Activated CD8-positive, alpha-beta T cell treated with anti-CD3 and anti-CD28 coated beads for 36 hours (primary cell): ENCODE measurements at regions not wholly inside any gene's neighbourhood (a gene's known extent, or its start where the extent isn't known, plus 50 kb on each side); places are given as distances from the start of the nearest gene placed in this dataset.

ENCODE experiments used
- ATAC-seq: fragments of 200-7000 bp; cut with Tn5 transposase; one replicate; pipeline ENCODE4 v1.10.0; 2021; ENCODE audit warnings: mild to moderate bottlenecking, moderate library complexity
- CTCF ChIA-PET: fragments of 350-600 bp; sonication (Branson Sonifier 250); formaldehyde crosslinking; loops from one replicate; lab custom pipeline; 2021; ENCODE audit warnings: antibody characterized with exemption; lab: Charles Lee
- POLR2A ChIA-PET: fragments of 350-600 bp; sonication (Branson Sonifier 250); formaldehyde crosslinking; loops from one replicate; lab custom pipeline; 2021; ENCODE audit warnings: antibody characterized with exemption; lab: Charles Lee
- DNase-seq: peaks from one replicate; pipeline ENCODE4 v3.0.0-alpha.2; 2020
- H3K27ac Mint-ChIP-seq: one replicate; pipeline ENCODE4 v1.8.0; 2021; ENCODE audit warnings: mild to moderate bottlenecking, mixed read lengths
- H3K27me3 Mint-ChIP-seq: one replicate; pipeline ENCODE4 v1.8.0; 2021; ENCODE audit warnings: mixed read lengths
- H3K36me3 Mint-ChIP-seq: one replicate; pipeline ENCODE4 v1.8.0; 2021; ENCODE audit warnings: low read depth, mixed read lengths
- H3K4me1 Mint-ChIP-seq: one replicate; pipeline ENCODE4 v1.8.0; 2021; ENCODE audit warnings: low read depth, mixed read lengths
- H3K4me3 Mint-ChIP-seq: one replicate; pipeline ENCODE4 v1.8.0; 2021; ENCODE audit warnings: mild to moderate bottlenecking, moderate library complexity, mixed read lengths
- H3K9me3 Mint-ChIP-seq: one replicate; pipeline ENCODE4 v1.8.0; 2021; ENCODE audit warnings: mixed read lengths
- CTCF ChIP-seq: fragments of 200-600 bp; IDR thresholded peaks from one replicate; pipeline ENCODE4 v1.8.0; 2022; ENCODE audit warnings: antibody characterized with exemption, mild to moderate bottlenecking
- intact Hi-C: fragments of 100-400 bp; cut with micrococcal nuclease; formaldehyde crosslinking; loops from one replicate; pipeline ENCODE4 v1.10.0; 2022

DNA sequence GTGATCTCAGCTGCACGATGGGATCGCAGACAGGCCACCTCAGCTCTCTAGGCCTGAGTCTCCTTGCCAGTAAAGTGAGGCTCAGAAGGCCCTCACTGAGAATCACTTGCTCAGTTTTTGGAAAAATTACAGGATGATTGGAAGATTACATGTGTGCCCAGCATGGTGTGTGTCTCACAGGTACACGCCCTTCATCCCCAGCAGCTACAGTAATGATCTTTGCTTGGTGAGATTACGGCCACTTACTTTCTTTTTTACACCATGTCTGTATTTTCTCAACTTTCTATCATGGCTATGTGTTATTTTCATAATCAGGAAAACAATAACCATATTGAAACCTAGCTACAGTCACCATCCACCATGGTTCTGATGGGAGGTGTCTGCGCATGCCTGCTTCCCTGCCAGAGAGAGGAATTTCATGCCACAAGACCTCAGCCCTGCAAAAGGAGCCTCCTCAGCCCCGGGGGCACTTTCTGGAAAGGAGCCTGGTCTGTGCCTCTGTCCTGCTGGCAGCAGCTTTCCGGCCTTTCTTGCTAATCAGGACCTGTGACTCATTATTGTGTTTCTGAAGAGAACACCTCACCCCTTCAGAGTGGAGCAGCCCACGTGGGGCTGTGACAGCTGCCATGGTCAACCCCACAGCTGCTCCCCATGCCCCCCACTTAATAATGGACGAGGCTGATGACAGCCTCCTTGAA lies 64.2 kb upstream of the OLFM1 start:
- intact Hi-C loops = no loop called here
- Mint-ChIP-seq H3K4me1 (no peaks in the 10 kb centered on the region), H3K27me3 (peaks cover 2% of the 10 kb centered on the region), H3K4me3 (no peak overlapping the region), H3K27ac (no peak overlapping the region), H3K9me3 (no peaks in the 10 kb centered on the region), H3K36me3 (no peaks in the 10 kb centered on the region)
- ChIA-PET POLR2A (no interaction called here), CTCF (no interaction called here)
- DNase-seq (no peak), ATAC-seq (no peak)
- no peak for TF ChIP-seq CTCF

GRCh38 chr9:135023786-135024405 lies 63.6 kb upstream of the OLFM1 start:
- CTCF ChIA-PET = no interaction called here
- DNase-seq (no peak), ATAC-seq (no peak)
- H3K27ac Mint-ChIP-seq = no peak overlapping the region
- H3K4me1 Mint-ChIP-seq = no peaks in the 10 kb centered on the region
- H3K36me3 Mint-ChIP-seq = no peaks in the 10 kb centered on the region
- H3K27me3 Mint-ChIP-seq = peaks cover 2% of the 10 kb centered on the region
- intact Hi-C loops = no loop called here
- no peak for TF ChIP-seq CTCF
- no peak overlapping the region for H3K4me3 Mint-ChIP-seq
- no peaks in the 10 kb centered on the region for H3K9me3 Mint-ChIP-seq
- POLR2A ChIA-PET = no interaction called here

- no peak for TF ChIP-seq CTCF
- CTCF ChIA-PET = no interaction called here
- no peak for ATAC-seq
- no peak overlapping the region for H3K4me3 Mint-ChIP-seq
- intact Hi-C loops = no loop called here
- POLR2A ChIA-PET = no interaction called here
- no peaks in the 10 kb centered on the region for H3K9me3 Mint-ChIP-seq
- H3K27ac Mint-ChIP-seq = no peak overlapping the region
- no peaks in the 10 kb centered on the region for H3K36me3 Mint-ChIP-seq
- peaks cover 1% of the 10 kb centered on the region for H3K27me3 Mint-ChIP-seq
- no peak for DNase-seq
- H3K4me1 Mint-ChIP-seq = no peaks in the 10 kb centered on the region
Observed at GRCh38 chr9:135029463-135029862, 58.0 kb upstream of the OLFM1 start.

GRCh38 chr9:135029871-135030565 lies 57.5 kb upstream of the OLFM1 start:
- H3K4me3 Mint-ChIP-seq = no peak overlapping the region
- intact Hi-C loops = no loop called here
- H3K36me3 Mint-ChIP-seq = no peaks in the 10 kb centered on the region
- TF ChIP-seq CTCF = no peak
- H3K27me3 Mint-ChIP-seq = peaks cover 3% of the 10 kb centered on the region
- CTCF ChIA-PET = no interaction called here
- DNase-seq (no peak), ATAC-seq (no peak)
- no peaks in the 10 kb centered on the region for H3K4me1 Mint-ChIP-seq
- no peaks in the 10 kb centered on the region for H3K9me3 Mint-ChIP-seq
- POLR2A ChIA-PET = no interaction called here
- no peak overlapping the region for H3K27ac Mint-ChIP-seq
